Epithelial cell of proximal tubule (primary cell): ENCODE measurements at regions not wholly inside any gene's neighbourhood (a gene's known extent, or its start where the extent isn't known, plus 50 kb on each side); places are given as distances from the start of the nearest gene placed in this dataset.

Experiments
- DNase-seq: peaks from one replicate; pipeline ENCODE4 v3.0.0-alpha.2; 2011; ENCODE audit warnings: low read depth
- H3K4me3 ChIP-seq: 2 replicates; pipeline ENCODE4 v1.5.1; 2011; ENCODE audit warnings: low read depth, mild to moderate bottlenecking, low read length
- TF ChIP-seq, protein P1 (sequence below): conservative IDR thresholded peaks from 2 replicates; pipeline ENCODE4 v1.5.1; 2012; ENCODE audit warnings: low read depth, mild to moderate bottlenecking, low read length

DNA sequence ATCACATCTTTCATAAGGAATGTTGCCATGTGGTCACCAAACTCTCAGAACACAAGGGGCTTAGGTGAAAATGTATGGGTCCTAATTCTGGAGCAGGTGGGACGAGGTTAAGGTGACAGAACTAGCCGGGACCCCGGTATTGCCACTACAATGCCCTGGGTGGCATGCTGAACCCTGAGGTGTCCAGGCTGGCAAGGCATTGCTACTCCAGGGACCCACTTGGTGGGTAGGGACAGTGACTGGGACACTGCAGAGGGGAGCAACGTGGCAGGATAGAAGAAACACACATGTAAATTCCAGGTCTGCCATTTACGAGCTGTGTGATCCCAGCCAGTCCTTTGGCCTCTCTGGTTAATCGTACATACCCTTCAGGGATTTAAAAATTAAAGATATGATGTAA is 206.9 kb upstream of the MVB12B start:
- H3K4me3 ChIP-seq: no peak overlapping the region
- DNase-seq: no peak
- TF ChIP-seq, protein P1, sequence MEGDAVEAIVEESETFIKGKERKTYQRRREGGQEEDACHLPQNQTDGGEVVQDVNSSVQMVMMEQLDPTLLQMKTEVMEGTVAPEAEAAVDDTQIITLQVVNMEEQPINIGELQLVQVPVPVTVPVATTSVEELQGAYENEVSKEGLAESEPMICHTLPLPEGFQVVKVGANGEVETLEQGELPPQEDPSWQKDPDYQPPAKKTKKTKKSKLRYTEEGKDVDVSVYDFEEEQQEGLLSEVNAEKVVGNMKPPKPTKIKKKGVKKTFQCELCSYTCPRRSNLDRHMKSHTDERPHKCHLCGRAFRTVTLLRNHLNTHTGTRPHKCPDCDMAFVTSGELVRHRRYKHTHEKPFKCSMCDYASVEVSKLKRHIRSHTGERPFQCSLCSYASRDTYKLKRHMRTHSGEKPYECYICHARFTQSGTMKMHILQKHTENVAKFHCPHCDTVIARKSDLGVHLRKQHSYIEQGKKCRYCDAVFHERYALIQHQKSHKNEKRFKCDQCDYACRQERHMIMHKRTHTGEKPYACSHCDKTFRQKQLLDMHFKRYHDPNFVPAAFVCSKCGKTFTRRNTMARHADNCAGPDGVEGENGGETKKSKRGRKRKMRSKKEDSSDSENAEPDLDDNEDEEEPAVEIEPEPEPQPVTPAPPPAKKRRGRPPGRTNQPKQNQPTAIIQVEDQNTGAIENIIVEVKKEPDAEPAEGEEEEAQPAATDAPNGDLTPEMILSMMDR: no peak

DNA sequence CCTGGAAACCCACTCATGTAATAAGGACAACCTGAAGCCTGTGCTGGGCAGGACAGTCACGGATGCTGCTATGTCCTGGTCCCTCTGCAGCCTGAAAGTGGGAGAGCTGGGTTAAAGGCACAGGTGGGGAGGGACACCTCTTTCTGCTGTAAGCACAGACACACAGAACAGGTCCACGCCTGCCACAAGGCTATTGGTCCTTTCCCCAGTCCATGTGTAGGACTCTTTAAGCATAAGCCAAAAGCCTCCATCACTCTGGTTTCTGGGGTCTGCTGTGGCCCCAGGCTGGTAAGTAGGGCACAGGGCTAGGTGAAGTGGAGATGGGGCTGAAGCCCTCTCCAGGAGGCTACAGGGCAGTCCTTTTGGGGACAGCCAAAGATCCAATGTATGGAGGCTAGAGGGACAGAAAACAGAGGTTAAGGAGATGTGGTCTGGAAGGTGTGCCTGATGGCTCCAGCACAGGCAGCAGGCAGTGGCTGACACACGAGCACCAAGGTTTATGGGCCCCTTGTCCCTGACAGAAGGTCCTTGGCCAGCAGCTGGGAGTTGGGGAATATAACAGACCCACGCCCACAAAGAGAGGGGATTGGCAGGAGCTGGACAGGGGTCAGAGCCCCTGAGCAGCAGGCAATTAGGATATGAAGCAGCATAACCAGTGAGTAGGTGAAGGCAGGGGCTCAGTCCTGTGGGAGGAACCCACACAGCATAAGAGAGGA is 203.6 kb upstream of the MVB12B start:
- no peak overlapping the region for H3K4me3 ChIP-seq
- no peak for DNase-seq
- TF ChIP-seq, protein P1: no peak

DNA sequence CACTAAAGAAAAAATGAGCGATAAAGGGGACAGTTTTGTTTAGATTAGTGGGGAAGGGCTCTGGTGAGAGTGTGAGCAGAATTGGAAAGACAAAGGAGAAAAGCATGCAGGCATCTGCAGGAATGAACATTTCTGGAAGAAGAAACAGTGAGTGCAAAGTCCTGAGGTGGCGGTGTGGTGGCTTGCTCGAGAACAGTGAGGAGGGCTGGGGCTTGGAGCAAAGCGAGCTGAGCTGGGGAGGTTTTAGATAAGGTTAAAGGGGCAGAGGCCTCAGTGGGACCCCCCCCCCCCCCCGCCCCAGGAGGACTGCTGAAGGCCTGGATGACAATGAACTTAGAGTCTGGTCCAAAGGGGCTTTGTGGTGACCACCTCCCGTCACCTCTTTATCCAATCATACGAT is 202.7 kb upstream of the MVB12B start:
- DNase-seq: no peak
- TF ChIP-seq, protein P1: no peak
- no peak overlapping the region for H3K4me3 ChIP-seq

DNA sequence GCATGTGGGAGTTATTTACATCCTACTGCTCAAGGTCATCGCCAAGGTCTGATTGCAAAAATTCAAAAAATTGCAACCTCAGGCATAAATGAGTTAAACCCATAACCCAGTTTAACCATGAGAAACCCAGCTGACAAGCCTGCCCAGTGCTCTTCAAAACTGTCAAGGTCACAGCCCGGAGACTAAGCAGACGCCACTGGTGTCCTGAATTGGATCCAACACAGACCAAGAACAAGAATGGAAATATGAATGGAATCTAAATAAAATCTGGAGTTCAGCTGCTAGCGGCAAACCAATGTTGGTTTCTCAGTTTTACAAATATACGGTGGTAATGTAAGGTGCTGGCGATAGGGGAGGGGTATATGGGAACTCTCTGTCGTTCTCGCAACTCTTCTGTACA is 201.5 kb upstream of the MVB12B start:
- TF ChIP-seq, protein P1: no peak
- DNase-seq: no peak
- no peak overlapping the region for H3K4me3 ChIP-seq

DNA sequence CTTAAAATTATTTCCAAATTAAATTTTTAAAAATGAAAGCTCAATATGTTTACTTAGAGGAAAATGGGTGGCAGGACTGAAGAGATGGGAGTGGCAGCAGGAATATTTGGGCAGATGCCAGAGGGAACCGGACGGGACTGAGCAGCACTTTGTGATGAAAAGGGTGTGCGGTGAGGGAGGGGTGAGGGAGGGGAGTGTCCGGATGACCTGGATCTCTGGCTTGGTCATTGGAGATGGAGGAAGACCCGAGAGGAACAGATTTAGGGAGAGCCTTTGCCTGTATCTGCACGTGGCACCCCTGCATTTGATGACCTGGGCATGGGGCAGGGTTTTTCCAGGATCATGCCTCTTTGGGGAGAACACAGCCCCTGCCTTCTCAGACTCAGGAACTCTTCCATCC is 201.1 kb upstream of the MVB12B start:
- no peak for DNase-seq
- TF ChIP-seq, protein P1: no peak
- H3K4me3 ChIP-seq: no peak overlapping the region

DNA sequence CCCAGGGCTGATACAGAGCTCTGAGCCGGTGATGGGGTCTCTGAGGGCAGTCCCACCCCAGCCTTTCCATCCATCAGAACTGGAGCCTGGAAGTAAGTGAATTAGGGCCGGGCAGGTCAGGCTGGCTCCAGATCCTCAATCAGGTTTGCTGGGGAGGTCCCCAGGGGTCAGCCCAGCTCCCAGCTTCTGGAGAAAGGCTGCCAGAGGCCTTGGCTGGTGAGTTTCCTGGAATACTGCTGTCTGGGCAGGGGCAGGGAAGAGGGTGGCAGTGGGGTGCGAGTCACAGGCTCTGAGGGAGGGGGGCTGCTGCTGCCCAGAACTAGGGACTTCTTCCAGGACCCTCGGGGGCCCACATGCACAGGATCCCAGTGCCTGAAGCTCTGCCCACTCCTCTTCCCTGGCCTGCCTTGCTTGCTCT is 200.6 kb upstream of the MVB12B start:
- TF ChIP-seq, protein P1: no peak
- DNase-seq: no peak
- no peak overlapping the region for H3K4me3 ChIP-seq

DNA sequence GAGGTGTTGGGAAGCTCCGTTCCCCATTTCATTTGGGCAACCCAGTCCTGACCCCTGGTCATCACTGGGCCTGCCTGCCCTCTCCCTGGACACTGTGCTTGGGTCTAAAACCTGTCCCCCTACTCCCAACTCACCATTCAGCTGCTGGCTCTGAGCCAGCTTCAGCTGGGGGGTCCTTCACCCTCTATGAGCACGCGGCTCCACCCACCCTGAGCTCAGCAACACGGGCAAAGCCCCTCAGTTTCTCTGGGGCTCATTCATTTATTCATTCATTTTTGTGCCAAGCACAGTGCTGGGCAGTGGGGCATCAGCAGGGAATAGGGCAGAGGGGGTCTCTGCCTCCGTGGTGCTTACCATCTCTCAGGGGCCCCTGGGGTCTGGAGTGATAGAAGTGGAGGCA is 199.8 kb upstream of the MVB12B start:
- DNase-seq: no peak

More for the DNA sequence above, 199.8 kb upstream of the MVB12B start:
- TF ChIP-seq, protein P1: no peak
- H3K4me3 ChIP-seq: no peak overlapping the region
